ENCODE measurements at regions not wholly inside any gene's neighbourhood (a gene's known extent, or its start where the extent isn't known, plus 50 kb on each side); places are given as distances from the start of the nearest gene placed in this dataset.

GRCh38 chr12:74892057-74892633, 317.5 kb downstream of the KCNC2 start:
- H3K27me3 ChIP-seq (replicated peaks; ENCODE audit: insufficient read depth): no peaks in the 10 kb centered on the region
- no peak overlapping the region for H3K27ac ChIP-seq
- DNase-seq (ENCODE audit: low spot score) (no peak), ATAC-seq (ENCODE audit: insufficient number of reproducible peaks, low FRiP score, low read depth) (no peak)
- TF ChIP-seq CTCF (IDR thresholded peaks at IDR 0.05): no peak
- H3K4me1 ChIP-seq (ENCODE audit: control insufficient read depth in 1 of 2, low read depth in 2 of 2): peaks cover 4 to 5% of the 10 kb centered on the region in 2 donors
- no peak overlapping the region for H3K4me3 ChIP-seq
- H3K9me3 ChIP-seq: no peaks in the 10 kb centered on the region
- H3K36me3 ChIP-seq: no peaks in the 10 kb centered on the region

- no peaks in the 10 kb centered on the region for H3K27me3 ChIP-seq (replicated peaks; ENCODE audit: insufficient read depth)
- H3K27ac ChIP-seq: no peak overlapping the region
- no peaks in the 10 kb centered on the region for H3K4me1 ChIP-seq (ENCODE audit: control insufficient read depth in 1 of 2, low read depth in 2 of 2)
- H3K9me3 ChIP-seq: no peaks in the 10 kb centered on the region
- ATAC-seq (ENCODE audit: insufficient number of reproducible peaks, low FRiP score, low read depth) (no peak), DNase-seq (ENCODE audit: low spot score) (no peak)
- no peak for TF ChIP-seq CTCF (IDR thresholded peaks at IDR 0.05)
- no peaks in the 10 kb centered on the region for H3K36me3 ChIP-seq
- H3K4me3 ChIP-seq: no peak overlapping the region
These were observed 313.5 kb downstream of the KCNC2 start for GRCh38 chr12:74896186-74896585.

DNA sequence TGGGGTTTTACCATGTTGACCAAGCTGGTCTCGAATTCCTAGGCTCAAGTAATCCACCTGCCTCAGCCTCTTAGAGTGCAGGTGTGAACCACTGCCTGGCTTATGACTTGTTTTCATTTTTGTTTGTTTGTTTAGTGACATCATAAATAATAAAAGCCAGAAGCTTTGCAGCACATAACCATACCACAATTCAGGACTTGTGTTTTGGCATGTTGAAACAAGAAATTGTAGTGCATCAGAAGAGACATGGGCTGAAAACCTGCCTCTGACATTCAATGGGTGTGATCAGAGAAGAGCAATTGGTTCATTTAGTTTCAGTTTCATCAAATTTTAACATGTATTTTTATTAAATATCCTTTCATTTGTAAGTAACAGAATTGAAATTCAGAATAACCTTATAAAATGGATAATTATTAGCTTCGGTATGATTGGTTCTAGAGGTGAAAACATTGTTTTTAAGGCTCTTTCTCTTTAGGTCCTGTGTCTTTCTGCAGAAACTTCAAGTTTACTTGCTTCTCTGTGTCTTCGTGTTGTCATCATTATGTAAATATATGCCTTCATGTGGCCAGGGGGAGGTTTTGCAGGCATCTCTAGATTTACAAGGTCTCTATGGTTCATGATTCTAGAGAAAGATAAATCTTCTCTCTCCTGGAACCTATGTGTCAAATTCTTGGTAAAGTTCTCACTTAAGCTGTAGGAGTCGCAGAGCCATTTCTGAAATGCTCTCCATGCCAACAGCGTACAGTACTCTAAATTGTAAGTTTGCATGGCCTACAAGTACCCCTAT, 312.0 kb downstream of the KCNC2 start:
- Histone ChIP-seq H3K4me3 (no peak overlapping the region), H3K9me3 (no peaks in the 10 kb centered on the region), H3K27me3 (replicated peaks; ENCODE audit: insufficient read depth) (no peaks in the 10 kb centered on the region), H3K36me3 (no peaks in the 10 kb centered on the region), H3K4me1 (ENCODE audit: control insufficient read depth in 1 of 2, low read depth in 2 of 2) (no peaks in the 10 kb centered on the region), H3K27ac (no peak overlapping the region)
- DNase-seq (ENCODE audit: low spot score): no peak
- ATAC-seq (ENCODE audit: insufficient number of reproducible peaks, low FRiP score, low read depth): no peak
- TF ChIP-seq CTCF (IDR thresholded peaks at IDR 0.05): no peak

DNA sequence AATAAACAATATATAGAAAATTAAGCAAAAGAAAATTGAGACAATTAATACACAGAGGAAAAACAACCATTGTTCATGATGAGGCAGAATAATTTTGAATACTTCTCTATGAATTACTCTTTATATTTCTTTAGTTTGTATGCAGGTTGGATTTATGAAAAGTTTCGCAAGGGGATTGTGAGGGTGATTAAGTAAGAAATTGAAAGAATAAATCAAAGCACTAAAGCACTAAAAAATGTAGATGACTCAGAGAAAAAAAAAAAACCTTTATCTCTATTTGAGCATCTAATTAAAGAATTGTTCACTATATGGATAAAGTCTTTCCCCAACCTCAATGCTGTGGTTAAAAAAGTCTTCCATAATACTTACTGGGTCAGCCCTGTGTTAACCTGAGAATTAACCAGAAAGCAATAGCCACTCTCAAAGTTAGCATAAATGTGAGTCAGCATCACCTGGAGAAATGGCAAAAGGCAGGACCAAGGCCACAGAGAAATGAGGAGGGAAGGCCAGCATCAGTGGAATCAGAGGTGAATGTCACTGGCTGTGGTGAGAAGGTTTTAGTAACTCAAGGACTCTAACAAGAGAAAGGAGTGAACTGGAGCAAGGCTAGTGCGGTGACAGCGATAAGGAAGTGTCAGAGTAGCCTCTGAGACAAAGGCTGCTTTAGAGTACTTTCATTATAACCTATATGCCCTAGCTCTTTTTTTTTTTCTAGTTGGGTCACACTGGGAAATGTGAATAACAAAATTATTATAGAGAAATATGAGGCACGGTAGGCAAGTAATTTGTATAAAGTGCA, 310.4 kb downstream of the KCNC2 start:
- no peak overlapping the region for H3K4me3 ChIP-seq
- no peaks in the 10 kb centered on the region for H3K27me3 ChIP-seq (replicated peaks; ENCODE audit: insufficient read depth)
- ATAC-seq (ENCODE audit: insufficient number of reproducible peaks, low FRiP score, low read depth): no peak
- no peaks in the 10 kb centered on the region for H3K4me1 ChIP-seq (ENCODE audit: control insufficient read depth in 1 of 2, low read depth in 2 of 2)
- H3K9me3 ChIP-seq: no peaks in the 10 kb centered on the region
- no peak for TF ChIP-seq CTCF (IDR thresholded peaks at IDR 0.05)
- no peak overlapping the region for H3K27ac ChIP-seq
- no peaks in the 10 kb centered on the region for H3K36me3 ChIP-seq
- DNase-seq (ENCODE audit: low spot score): no peak

- no peaks in the 10 kb centered on the region for H3K27me3 ChIP-seq (replicated peaks; ENCODE audit: insufficient read depth)
- ATAC-seq (ENCODE audit: insufficient number of reproducible peaks, low FRiP score, low read depth): no peak
- no peak overlapping the region for H3K27ac ChIP-seq
- no peak overlapping the region for H3K4me3 ChIP-seq
- H3K36me3 ChIP-seq: no peaks in the 10 kb centered on the region
- TF ChIP-seq CTCF (IDR thresholded peaks at IDR 0.05): no peak
- DNase-seq (ENCODE audit: low spot score): no peak
- no peaks in the 10 kb centered on the region for H3K4me1 ChIP-seq (ENCODE audit: control insufficient read depth in 1 of 2, low read depth in 2 of 2)
- H3K9me3 ChIP-seq: no peaks in the 10 kb centered on the region
These were observed 309.4 kb downstream of the KCNC2 start for GRCh38 chr12:74900232-74900631.
